Calu3 (cell line): ENCODE measurements at regions not wholly inside any gene's neighbourhood (a gene's known extent, or its start where the extent isn't known, plus 50 kb on each side); places are given as distances from the start of the nearest gene placed in this dataset.
"Not testable (repeated sequence)": the region's sequence is repeated elsewhere in the genome, so short reads cannot be mapped to it uniquely, and the experiment has no call there.

Source experiments
- BruUV-seq: library from RNA; stranded (reverse); fragments of 400-500 nt; replicated peaks from 2 replicates; lab custom pipeline; 2021; lab: Mats Ljungman, UMichigan
- CTCF ChIA-PET: fragments of 300-600 bp; sonication (Branson Sonifier 250); formaldehyde crosslinking; loops from one replicate; lab custom pipeline; 2022; ENCODE audit warnings: antibody characterized with exemption; lab: Charles Lee
- DNase-seq: peaks from one replicate; pipeline ENCODE4 v3.0.0; 2022
- H3K27ac Mint-ChIP-seq: one replicate; pipeline ENCODE4 v1.8.0; 2022; ENCODE audit warnings: mixed read lengths; ENCODE audit not compliant: unreplicated experiment
- H3K27me3 Mint-ChIP-seq: one replicate; pipeline ENCODE4 v1.8.0; 2022; ENCODE audit warnings: mixed read lengths; ENCODE audit not compliant: unreplicated experiment
- H3K36me3 Mint-ChIP-seq: one replicate; pipeline ENCODE4 v1.8.0; 2022; ENCODE audit warnings: mild to moderate bottlenecking, moderate library complexity, mixed read lengths; ENCODE audit not compliant: insufficient read depth, unreplicated experiment
- H3K4me1 Mint-ChIP-seq: one replicate; pipeline ENCODE4 v1.8.0; 2022; ENCODE audit warnings: mild to moderate bottlenecking, low read depth, mixed read lengths; ENCODE audit not compliant: unreplicated experiment
- H3K4me3 Mint-ChIP-seq: one replicate; pipeline ENCODE4 v1.8.0; 2022; ENCODE audit warnings: mild to moderate bottlenecking, low read depth, moderate library complexity, mixed read lengths; ENCODE audit not compliant: unreplicated experiment
- H3K9me3 Mint-ChIP-seq: one replicate; pipeline ENCODE4 v1.8.0; 2022; ENCODE audit warnings: low read depth, mixed read lengths; ENCODE audit not compliant: unreplicated experiment
- CTCF ChIP-seq: fragments of 200-600 bp; IDR thresholded peaks from one replicate; pipeline ENCODE4 v1.8.0; 2022; ENCODE audit warnings: antibody characterized with exemption; ENCODE audit not compliant: unreplicated experiment
- intact Hi-C: fragments of 100-400 bp; cut with micrococcal nuclease; formaldehyde crosslinking; loops from one replicate; pipeline ENCODE4 v1.10.0; 2022; ENCODE audit not compliant: unreplicated experiment

- intact Hi-C loops = no loop called here
- H3K36me3 Mint-ChIP-seq = no peaks in the 10 kb centered on the region
- peaks cover 28% of the 10 kb centered on the region for H3K4me1 Mint-ChIP-seq
- TF ChIP-seq CTCF = no peak
- no TSS peak for BruUV-seq
- no peaks in the 10 kb centered on the region for H3K9me3 Mint-ChIP-seq
- H3K27ac Mint-ChIP-seq = no peak overlapping the region
- no peaks in the 10 kb centered on the region for H3K27me3 Mint-ChIP-seq
- CTCF ChIA-PET = no interaction called here
- DNase-seq = no peak
- no peak overlapping the region for H3K4me3 Mint-ChIP-seq
These were observed 317.0 kb upstream of the ADAMTS9 start for GRCh38 chr3:65004795-65005295.

- no peak overlapping the region for H3K27ac Mint-ChIP-seq
- H3K27me3 Mint-ChIP-seq = no peaks in the 10 kb centered on the region
- intact Hi-C loops = no loop called here
- H3K9me3 Mint-ChIP-seq = no peaks in the 10 kb centered on the region
- TF ChIP-seq CTCF = no peak
- no peak for DNase-seq
- peaks cover 28% of the 10 kb centered on the region for H3K4me1 Mint-ChIP-seq
- no TSS peak for BruUV-seq
- H3K36me3 Mint-ChIP-seq = no peaks in the 10 kb centered on the region
- CTCF ChIA-PET = interaction anchor here (0.6 kb wide), 1 partner anchor 37 kb away, joined by 3 read pairs; no protein-coding TSS in a partner anchor
- no peak overlapping the region for H3K4me3 Mint-ChIP-seq
These were observed 316.5 kb upstream of the ADAMTS9 start for GRCh38 chr3:65004306-65004705.

GRCh38 chr3:65001119-65001518 is 313.3 kb upstream of the ADAMTS9 start:
- H3K36me3 Mint-ChIP-seq, H3K27ac Mint-ChIP-seq, intact Hi-C loops, BruUV-seq, CTCF ChIA-PET, DNase-seq, H3K9me3 Mint-ChIP-seq, H3K27me3 Mint-ChIP-seq, H3K4me3 Mint-ChIP-seq: not testable (repeated sequence)
- H3K4me1 Mint-ChIP-seq = peaks cover 29% of the 10 kb centered on the region

DNA sequence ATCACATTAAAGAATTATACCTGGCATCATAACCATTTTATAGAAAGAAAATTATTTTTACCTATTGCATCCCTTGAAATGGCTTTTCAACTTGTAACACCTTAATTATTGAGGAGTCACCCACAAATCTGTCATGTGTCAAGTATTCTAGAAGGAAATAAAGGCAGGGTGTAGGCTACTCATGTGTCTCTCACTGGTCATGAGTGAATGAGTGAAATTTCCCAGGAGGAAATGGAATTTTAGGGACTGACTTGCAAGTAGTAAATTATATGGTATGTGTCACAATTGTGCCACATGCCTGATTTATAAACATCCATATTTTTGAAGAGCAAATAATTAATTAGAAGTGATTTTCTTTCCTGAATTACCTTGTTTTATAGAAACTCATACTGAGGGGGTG is 310.5 kb upstream of the ADAMTS9 start:
- CTCF ChIA-PET = interaction anchor here (0.6 kb wide), 1 partner anchor 61 kb away, joined by 3 read pairs; no protein-coding TSS in a partner anchor
- DNase-seq = no peak
- Mint-ChIP-seq H3K36me3 (no peaks in the 10 kb centered on the region), H3K9me3 (no peaks in the 10 kb centered on the region), H3K4me1 (peaks cover 10% of the 10 kb centered on the region), H3K4me3 (no peak overlapping the region), H3K27ac (no peak overlapping the region), H3K27me3 (no peaks in the 10 kb centered on the region)
- no TSS peak for BruUV-seq
- intact Hi-C loops = no loop called here
- no peak for TF ChIP-seq CTCF

- peaks cover 10% of the 10 kb centered on the region for H3K4me1 Mint-ChIP-seq
- CTCF ChIA-PET = interaction anchor here (1.0 to 1.3 kb wide), 2 partner anchors 56 to 143 kb away, joined by 3 to 5 read pairs; no protein-coding TSS in a partner anchor
- no TSS peak for BruUV-seq
These were observed 308.2 kb upstream of the ADAMTS9 start for GRCh38 chr3:64995857-64996551.

More at GRCh38 chr3:64995857-64996551, 308.2 kb upstream of the ADAMTS9 start:
- no peak overlapping the region for H3K27ac Mint-ChIP-seq
- intact Hi-C loops = no loop called here
- no peak for TF ChIP-seq CTCF
- H3K27me3 Mint-ChIP-seq = no peaks in the 10 kb centered on the region
- H3K4me3 Mint-ChIP-seq = no peak overlapping the region
- no peaks in the 10 kb centered on the region for H3K36me3 Mint-ChIP-seq
- no peak for DNase-seq
- H3K9me3 Mint-ChIP-seq = no peaks in the 10 kb centered on the region
